Osteoblast (primary cell): ENCODE measurements at regions not wholly inside any gene's neighbourhood (a gene's known extent, or its start where the extent isn't known, plus 50 kb on each side); places are given as distances from the start of the nearest gene placed in this dataset.

Source experiments
- DNase-seq: peaks from one replicate; pipeline ENCODE4 v3.0.0; 2011; ENCODE audit warnings: low spot score, mixed read lengths; ENCODE audit not compliant: insufficient read length; ENCODE audit errors: missing footprints
- H2AFZ ChIP-seq: 2 replicates; pipeline ENCODE4 v1.6.0; 2011; ENCODE audit warnings: mild to moderate bottlenecking, low read length
- H3K27ac ChIP-seq: 2 replicates; pipeline ENCODE4 v1.5.1; 2011; ENCODE audit warnings: mild to moderate bottlenecking, low read depth, low read length, moderate library complexity
- H3K27me3 ChIP-seq: 2 replicates; pipeline ENCODE4 v1.6.0; 2012; ENCODE audit warnings: mild to moderate bottlenecking, control low read depth, inconsistent platforms, low read length, moderate library complexity; ENCODE audit not compliant: insufficient read depth
- H3K36me3 ChIP-seq: 2 replicates; pipeline ENCODE4 v1.5.1; 2011; ENCODE audit warnings: mild to moderate bottlenecking, low read length, control low read depth, moderate library complexity; ENCODE audit not compliant: insufficient read depth
- H3K4me1 ChIP-seq: 2 replicates; pipeline ENCODE4 v1.5.1; 2011; ENCODE audit warnings: mild to moderate bottlenecking, low read length, control low read depth, moderate library complexity; ENCODE audit not compliant: insufficient read depth
- H3K4me2 ChIP-seq: 2 replicates; pipeline ENCODE4 v1.6.0; 2011; ENCODE audit warnings: mild to moderate bottlenecking, low read length; ENCODE audit not compliant: insufficient read depth
- H3K4me3 ChIP-seq: fragments of 200-600 bp; sonication (generic); 3 replicates; pipeline ENCODE4 v1.5.1; 2012; ENCODE audit warnings: mild to moderate bottlenecking, low read length, inconsistent platforms; ENCODE audit not compliant: insufficient read depth
- H3K79me2 ChIP-seq: 2 replicates; pipeline ENCODE4 v1.6.0; 2012; ENCODE audit warnings: mild to moderate bottlenecking, low read length, control low read depth, inconsistent platforms; ENCODE audit not compliant: insufficient read depth
- H3K9me3 ChIP-seq: 2 replicates; pipeline ENCODE4 v1.5.1; 2011; ENCODE audit warnings: low read depth, low read length, control low read depth
- H4K20me1 ChIP-seq: 2 replicates; pipeline ENCODE4 v1.6.0; 2012; ENCODE audit warnings: mild to moderate bottlenecking, low read length, control low read depth; ENCODE audit not compliant: insufficient read depth
- CTCF ChIP-seq: IDR thresholded peaks from 2 replicates; pipeline ENCODE4 v1.5.1; 2011; ENCODE audit warnings: mild to moderate bottlenecking, low read depth, low read length, moderate library complexity; ENCODE audit errors: extremely low read depth

GRCh38 chr15:36390491-36390890 lies 188.9 kb upstream of the CDIN1 start:
- H3K27ac ChIP-seq, result no peak overlapping the region
- H3K79me2 ChIP-seq, result no peaks in the 10 kb centered on the region
- no peaks in the 10 kb centered on the region for H4K20me1 ChIP-seq
- no peaks in the 10 kb centered on the region for H3K4me1 ChIP-seq
- no peak overlapping the region for H3K4me2 ChIP-seq
- H3K9me3 ChIP-seq, result no peaks in the 10 kb centered on the region
- TF ChIP-seq CTCF, result no peak
- DNase-seq, result no peak
- H3K4me3 ChIP-seq, result no peak overlapping the region
- H3K27me3 ChIP-seq, result no peaks in the 10 kb centered on the region
- H2AFZ ChIP-seq, result peak overlapping the region; percentile 3
- H3K36me3 ChIP-seq, result no peaks in the 10 kb centered on the region

GRCh38 chr15:36392676-36393266 lies 186.7 kb upstream of the CDIN1 start:
- H3K79me2 ChIP-seq, result no peaks in the 10 kb centered on the region
- no peak overlapping the region for H3K4me3 ChIP-seq
- H3K36me3 ChIP-seq, result no peaks in the 10 kb centered on the region
- H3K27me3 ChIP-seq, result no peaks in the 10 kb centered on the region
- DNase-seq, result no peak
- H3K4me2 ChIP-seq, result no peak overlapping the region
- H3K9me3 ChIP-seq, result no peaks in the 10 kb centered on the region
- H3K27ac ChIP-seq, result no peak overlapping the region
- no peak for TF ChIP-seq CTCF
- no peaks in the 10 kb centered on the region for H3K4me1 ChIP-seq
- H2AFZ ChIP-seq, result no peak overlapping the region
- no peaks in the 10 kb centered on the region for H4K20me1 ChIP-seq

GRCh38 chr15:36398212-36398611 lies 181.2 kb upstream of the CDIN1 start:
- H2AFZ ChIP-seq, result no peak overlapping the region
- H3K79me2 ChIP-seq, result no peaks in the 10 kb centered on the region
- no peaks in the 10 kb centered on the region for H3K27me3 ChIP-seq

GRCh38 chr15:36399276-36399675 lies 180.2 kb upstream of the CDIN1 start:
- Histone ChIP-seq H3K9me3 (no peaks in the 10 kb centered on the region), H3K27ac (no peak overlapping the region), H4K20me1 (no peaks in the 10 kb centered on the region), H3K4me1 (no peaks in the 10 kb centered on the region), H3K36me3 (no peaks in the 10 kb centered on the region), H3K4me3 (no peak overlapping the region), H2AFZ (peak overlapping the region; percentile 14), H3K27me3 (no peaks in the 10 kb centered on the region), H3K4me2 (no peak overlapping the region), H3K79me2 (no peaks in the 10 kb centered on the region)
- TF ChIP-seq CTCF, result no peak
- no peak for DNase-seq

More at GRCh38 chr15:36398212-36398611, 181.2 kb upstream of the CDIN1 start:
- Histone ChIP-seq H3K4me3 (no peak overlapping the region), H4K20me1 (no peaks in the 10 kb centered on the region), H3K27ac (no peak overlapping the region), H3K36me3 (no peaks in the 10 kb centered on the region), H3K4me1 (no peaks in the 10 kb centered on the region), H3K4me2 (no peak overlapping the region), H3K9me3 (no peaks in the 10 kb centered on the region)
- no peak for TF ChIP-seq CTCF
- no peak for DNase-seq
